Endothelial cell of umbilical vein (primary cell): ENCODE measurements at regions not wholly inside any gene's neighbourhood (a gene's known extent, or its start where the extent isn't known, plus 50 kb on each side); places are given as distances from the start of the nearest gene placed in this dataset.

Experiments used
- BruUV-seq: library from RNA; stranded (reverse); fragments of 400-500 nt; replicated peaks from 2 replicates; lab custom pipeline; 2021; lab: Mats Ljungman, UMichigan
- CTCF ChIA-PET: fragments of 300-600, 350-600 bp; sonication (Branson Sonifier 250); formaldehyde crosslinking; loops from one replicate; lab custom pipeline; 2021; ENCODE audit warnings: antibody characterized with exemption, inconsistent platforms; lab: Charles Lee
- POLR2A ChIA-PET: fragments of 300-600, 350-600 bp; sonication (Branson Sonifier 250); formaldehyde crosslinking; loops from one replicate; lab custom pipeline; 2021; ENCODE audit warnings: antibody characterized with exemption, inconsistent platforms; lab: Charles Lee
- DNase-seq: peaks from one replicate; pipeline ENCODE4 v3.0.0-alpha.2; 2011; ENCODE audit warnings: low read depth, low spot score
- FAIRE-seq: peaks from 2 replicates; lab custom pipeline; 2011; peaks lifted over from hg19 to GRCh38; lab: Jason Lieb, UNC
- H2AFZ ChIP-seq: 2 replicates; pipeline ENCODE4 v1.6.0; 2012; ENCODE audit warnings: low read depth, low read length, control low read depth, inconsistent platforms
- H3K27ac ChIP-seq: 2 replicates; pipeline ENCODE4 v1.5.1; 2011; ENCODE audit warnings: low read depth, mild to moderate bottlenecking, control low read depth, low read length, moderate library complexity; ENCODE audit not compliant: insufficient read depth
- H3K27me3 ChIP-seq, 2 experiments: 2 replicates each; pipeline versions ENCODE4 v1.6.0 to v1.6.1; 2011; ENCODE audit warnings: low read length in 2 of 2, mixed read lengths in 1 of 2; ENCODE audit not compliant: control insufficient read depth in 2 of 2, insufficient read depth in 2 of 2
- H3K36me3 ChIP-seq, 2 experiments: 2 replicates in 1 of 2; 3 replicates in 1 of 2; pipeline ENCODE4 v1.5.1; 2011; ENCODE audit warnings: low read length in 2 of 2, mild to moderate bottlenecking in 1 of 2, moderate library complexity in 1 of 2; ENCODE audit not compliant: control insufficient read depth in 2 of 2, insufficient read depth in 2 of 2; ENCODE audit errors: extremely low read depth in 1 of 2
- H3K4me1 ChIP-seq: 3 replicates; pipeline ENCODE4 v1.5.1; 2011; ENCODE audit warnings: mild to moderate bottlenecking, low read length; ENCODE audit not compliant: control insufficient read depth, insufficient read depth; ENCODE audit errors: extremely low read depth
- H3K4me2 ChIP-seq: 2 replicates; pipeline ENCODE4 v1.6.1; 2011; ENCODE audit warnings: low read length, control low read depth, mixed read lengths; ENCODE audit not compliant: insufficient read depth
- H3K4me3 ChIP-seq, 3 experiments: fragments of 200-600 bp in 1 of 3; sonication (generic), shearing (Covaris generic) in 1 of 3; replicated peaks in 1 of 3; 2 replicates each; pipeline ENCODE4 v1.5.1; 2011 to 2016; ENCODE audit warnings: control low read depth in 3 of 3, low read length in 3 of 3, mild to moderate bottlenecking in 2 of 3, inconsistent platforms in 1 of 3, low read depth in 1 of 3, moderate library complexity in 1 of 3; ENCODE audit not compliant: insufficient read depth in 1 of 3
- H3K79me2 ChIP-seq: 2 replicates; pipeline ENCODE4 v1.6.0; 2012; ENCODE audit warnings: low read length, inconsistent platforms; ENCODE audit not compliant: control insufficient read depth, insufficient read depth
- H3K9ac ChIP-seq: replicated peaks from 2 replicates; pipeline ENCODE3; 2011; ENCODE audit warnings: low read length, control low read depth; ENCODE audit not compliant: insufficient read depth; ENCODE audit errors: extremely low read depth
- H3K9me1 ChIP-seq: replicated peaks from 3 replicates; pipeline ENCODE4 v1.6.0; 2011; ENCODE audit warnings: mild to moderate bottlenecking, low read length; ENCODE audit not compliant: control insufficient read depth, insufficient read depth; ENCODE audit errors: extremely low read depth
- H3K9me3 ChIP-seq: replicated peaks from 2 replicates; pipeline ENCODE4 v1.5.1; 2012; ENCODE audit warnings: low read length, inconsistent platforms; ENCODE audit not compliant: control insufficient read depth, insufficient read depth
- H4K20me1 ChIP-seq: replicated peaks from 2 replicates; pipeline ENCODE3; 2011; ENCODE audit warnings: mild to moderate bottlenecking, low read length; ENCODE audit not compliant: control insufficient read depth, insufficient read depth; ENCODE audit errors: extremely low read depth
- EZH2 ChIP-seq: IDR thresholded peaks from 2 replicates; pipeline ENCODE4 v1.6.1; 2012; ENCODE audit warnings: borderline replicate concordance, low read depth, mild to moderate bottlenecking, moderate library complexity, low read length, inconsistent platforms; ENCODE audit not compliant: severe bottlenecking
- GATA2 ChIP-seq: IDR thresholded peaks from 2 replicates; pipeline ENCODE4 v1.7.0; 2011; ENCODE audit warnings: low read depth, mild to moderate bottlenecking, moderate library complexity, mixed read lengths, low read length; ENCODE audit not compliant: insufficient read length, insufficient read depth
- JUN ChIP-seq: IDR thresholded peaks from 2 replicates; pipeline ENCODE4 v1.6.1; 2011; ENCODE audit warnings: borderline replicate concordance, low read depth; ENCODE audit not compliant: insufficient read length, insufficient read depth
- MYC ChIP-seq: IDR thresholded peaks from one replicate; pipeline ENCODE4 v1.6.1; 2011; ENCODE audit warnings: mild to moderate bottlenecking, low read depth, low read length
- POLR2A ChIP-seq: IDR thresholded peaks from 2 replicates; pipeline ENCODE4 v1.6.1; 2012; ENCODE audit warnings: low read depth, mild to moderate bottlenecking, control low read depth, low read length
- dilution Hi-C: fragments of 300-500 bp; cut with MboI; formaldehyde crosslinking; loops from one replicate; pipeline ENCODE4 v1.15.0; 2019; ENCODE audit warnings: low sequenced_read_pairs; ENCODE audit not compliant: extremely low pct_ligation_motif_present
- intact Hi-C: fragments of 100-400 bp; cut with micrococcal nuclease; formaldehyde crosslinking; loops from one replicate; pipeline ENCODE4 v1.10.0; 2022
- TF ChIP-seq, protein P1 (sequence below): IDR thresholded peaks from 2 replicates; pipeline ENCODE4 v1.6.1; 2011; ENCODE audit not compliant: insufficient read depth, insufficient read length
- TF ChIP-seq, protein P2 (sequence below), 2 donors: IDR thresholded peaks; 1 replicate in 1 of 2; 2 replicates in 1 of 2; pipeline ENCODE4 v1.5.1; 2011; ENCODE audit warnings: low read length in 2 of 2, mild to moderate bottlenecking in 2 of 2, moderate library complexity in 2 of 2, control low read depth in 1 of 2, inconsistent platforms in 1 of 2, low read depth in 1 of 2; ENCODE audit not compliant: insufficient read depth in 1 of 2; ENCODE audit errors: extremely low read depth in 1 of 2

DNA sequence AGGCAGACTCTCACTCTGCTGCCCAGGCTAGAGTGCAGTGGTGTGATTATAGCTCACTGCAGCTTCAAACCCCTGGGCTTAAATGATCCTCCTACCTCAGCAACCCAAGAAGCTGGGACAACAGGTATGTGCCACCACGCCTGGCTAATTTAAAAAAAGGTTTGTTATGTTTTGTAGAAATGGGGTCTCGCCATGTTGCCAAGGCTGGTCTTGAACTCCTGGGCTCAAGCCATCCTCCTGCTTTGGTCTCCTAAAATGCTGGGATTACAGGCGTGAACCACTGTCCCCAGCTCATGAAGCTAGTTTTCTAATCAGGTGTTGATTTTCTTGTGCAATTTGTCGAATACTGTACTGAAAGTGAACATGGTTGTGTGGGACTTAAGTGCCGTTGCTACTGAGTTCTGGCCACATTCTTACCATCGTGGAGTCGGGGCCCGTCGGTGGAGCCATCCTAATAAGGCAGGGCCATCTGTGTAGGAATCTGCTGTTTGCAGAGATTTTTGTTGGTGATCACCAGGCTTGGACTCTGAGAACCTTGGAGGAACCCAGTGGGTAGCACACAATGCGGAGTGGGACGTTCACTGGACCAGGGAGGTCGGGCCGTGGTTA lies 193.2 kb downstream of the GOLGA6L6 start:
- Histone ChIP-seq H3K4me2 (no peak overlapping the region), H3K4me3 (no peak overlapping the region), H3K4me1 (no peaks in the 10 kb centered on the region), H4K20me1 (no peaks in the 10 kb centered on the region), H3K9ac (no peak overlapping the region), H3K27ac (no peak overlapping the region), H3K27me3 (no peaks in the 10 kb centered on the region), H3K9me3 (peaks cover 68% of the 10 kb centered on the region), H3K79me2 (no peaks in the 10 kb centered on the region), H2AFZ (no peak overlapping the region), H3K9me1 (no peaks in the 10 kb centered on the region), H3K36me3 (no peaks in the 10 kb centered on the region)
- TF ChIP-seq MYC = no peak
- no peak for TF ChIP-seq JUN
- TF ChIP-seq POLR2A = no peak
- TF ChIP-seq, protein P1, sequence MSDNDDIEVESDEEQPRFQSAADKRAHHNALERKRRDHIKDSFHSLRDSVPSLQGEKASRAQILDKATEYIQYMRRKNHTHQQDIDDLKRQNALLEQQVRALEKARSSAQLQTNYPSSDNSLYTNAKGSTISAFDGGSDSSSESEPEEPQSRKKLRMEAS = no peak
- TF ChIP-seq GATA2 = no peak
- TF ChIP-seq EZH2 = no peak
- TF ChIP-seq, protein P2, sequence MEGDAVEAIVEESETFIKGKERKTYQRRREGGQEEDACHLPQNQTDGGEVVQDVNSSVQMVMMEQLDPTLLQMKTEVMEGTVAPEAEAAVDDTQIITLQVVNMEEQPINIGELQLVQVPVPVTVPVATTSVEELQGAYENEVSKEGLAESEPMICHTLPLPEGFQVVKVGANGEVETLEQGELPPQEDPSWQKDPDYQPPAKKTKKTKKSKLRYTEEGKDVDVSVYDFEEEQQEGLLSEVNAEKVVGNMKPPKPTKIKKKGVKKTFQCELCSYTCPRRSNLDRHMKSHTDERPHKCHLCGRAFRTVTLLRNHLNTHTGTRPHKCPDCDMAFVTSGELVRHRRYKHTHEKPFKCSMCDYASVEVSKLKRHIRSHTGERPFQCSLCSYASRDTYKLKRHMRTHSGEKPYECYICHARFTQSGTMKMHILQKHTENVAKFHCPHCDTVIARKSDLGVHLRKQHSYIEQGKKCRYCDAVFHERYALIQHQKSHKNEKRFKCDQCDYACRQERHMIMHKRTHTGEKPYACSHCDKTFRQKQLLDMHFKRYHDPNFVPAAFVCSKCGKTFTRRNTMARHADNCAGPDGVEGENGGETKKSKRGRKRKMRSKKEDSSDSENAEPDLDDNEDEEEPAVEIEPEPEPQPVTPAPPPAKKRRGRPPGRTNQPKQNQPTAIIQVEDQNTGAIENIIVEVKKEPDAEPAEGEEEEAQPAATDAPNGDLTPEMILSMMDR (IDR thresholded peaks at IDR 0.05; ENCODE audit: extremely low read depth in 1 of 2, insufficient read depth in 1 of 2, low read depth in 1 of 2, low read length in 2 of 2) = no peak
- CTCF ChIA-PET = no interaction called here
- dilution Hi-C loops (no loop called here), intact Hi-C loops (no loop called here)
- DNase-seq (no peak), FAIRE-seq (peak; percentile 46)
- BruUV-seq = no TSS peak
- POLR2A ChIA-PET = no interaction called here
